NCI-H2081 (cell line): ENCODE measurements at regions not wholly inside any gene's neighbourhood (a gene's known extent, or its start where the extent isn't known, plus 50 kb on each side); places are given as distances from the start of the nearest gene placed in this dataset.
"Not testable (repeated sequence)": the region's sequence is repeated elsewhere in the genome, so short reads cannot be mapped to it uniquely, and the experiment has no call there.

Experiments used
- DNase-seq, 2 experiments: peaks; one replicate each; lab custom pipeline; 2025; lab: John Stamatoyannopoulos, UW

GRCh38 chr7:6938284-6938683, 112.2 kb upstream of the CCZ1B start:
- DNase-seq: not testable (repeated sequence)

- DNase-seq: not testable (repeated sequence)
Measured at GRCh38 chr7:6939126-6939525, 113.1 kb upstream of the CCZ1B start.

DNA sequence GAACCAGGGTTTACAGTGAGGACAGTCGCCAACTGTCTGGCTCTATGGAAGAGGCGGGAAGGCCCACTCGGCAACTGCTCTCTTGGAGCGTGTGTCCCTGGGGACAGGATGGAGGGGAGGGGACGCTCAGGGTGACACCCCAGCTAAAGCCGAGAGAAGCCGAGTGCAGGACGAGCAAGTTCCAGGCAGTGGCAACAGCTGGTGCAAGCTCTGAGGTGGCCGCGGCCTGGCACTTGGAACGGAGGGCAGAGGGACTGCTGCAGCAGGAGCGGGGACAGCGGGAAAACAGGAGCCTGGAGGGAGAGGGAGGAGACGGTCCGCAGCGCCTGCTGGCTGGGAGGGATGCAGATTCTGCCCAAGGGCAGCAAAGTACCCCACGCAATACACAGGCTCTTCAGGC, 113.8 kb upstream of the CCZ1B start:
- DNase-seq: not testable (repeated sequence)

DNA sequence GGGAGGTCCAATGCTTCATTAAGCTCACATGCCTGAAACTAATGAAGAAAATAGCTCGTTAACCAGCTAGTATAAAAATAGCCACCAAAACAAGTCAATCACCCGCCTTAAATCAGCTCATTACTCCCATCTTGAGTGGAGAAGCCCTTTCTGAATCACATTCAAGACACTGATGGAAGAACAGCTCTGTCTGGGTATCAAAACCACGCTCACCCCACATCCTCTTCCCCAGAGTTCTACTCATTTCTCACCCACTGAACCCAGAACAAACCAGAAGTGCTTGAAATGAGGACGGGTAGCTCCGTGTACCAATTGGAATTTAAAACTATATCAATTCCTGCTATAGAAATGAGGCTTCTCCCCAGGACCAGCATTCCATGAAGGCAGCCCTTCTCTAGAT, 120.8 kb upstream of the CCZ1B start:
- DNase-seq: not testable (repeated sequence)

- not testable (repeated sequence) for DNase-seq
Measured at GRCh38 chr7:6950231-6950630, 124.2 kb upstream of the CCZ1B start.

DNA sequence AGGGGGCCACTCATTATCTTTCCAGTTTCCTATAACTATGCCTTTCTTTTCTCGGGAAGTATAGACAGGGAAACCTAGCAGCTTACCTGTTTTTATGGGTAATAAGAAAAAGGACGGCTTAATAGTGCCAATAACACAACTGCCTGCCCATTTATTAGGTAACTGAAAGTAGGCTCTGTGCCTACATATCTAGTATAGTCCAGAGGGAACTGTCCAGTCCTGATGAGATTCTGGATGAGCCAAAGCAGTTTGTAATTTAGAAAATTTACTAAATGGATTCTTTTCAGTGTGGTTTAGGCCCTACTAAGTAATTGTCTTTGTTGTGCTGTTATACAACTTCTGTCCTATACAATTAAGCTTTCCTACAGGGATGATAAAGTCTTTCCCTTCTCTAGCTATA, 125.5 kb upstream of the CCZ1B start:
- DNase-seq: not testable (repeated sequence)

DNA sequence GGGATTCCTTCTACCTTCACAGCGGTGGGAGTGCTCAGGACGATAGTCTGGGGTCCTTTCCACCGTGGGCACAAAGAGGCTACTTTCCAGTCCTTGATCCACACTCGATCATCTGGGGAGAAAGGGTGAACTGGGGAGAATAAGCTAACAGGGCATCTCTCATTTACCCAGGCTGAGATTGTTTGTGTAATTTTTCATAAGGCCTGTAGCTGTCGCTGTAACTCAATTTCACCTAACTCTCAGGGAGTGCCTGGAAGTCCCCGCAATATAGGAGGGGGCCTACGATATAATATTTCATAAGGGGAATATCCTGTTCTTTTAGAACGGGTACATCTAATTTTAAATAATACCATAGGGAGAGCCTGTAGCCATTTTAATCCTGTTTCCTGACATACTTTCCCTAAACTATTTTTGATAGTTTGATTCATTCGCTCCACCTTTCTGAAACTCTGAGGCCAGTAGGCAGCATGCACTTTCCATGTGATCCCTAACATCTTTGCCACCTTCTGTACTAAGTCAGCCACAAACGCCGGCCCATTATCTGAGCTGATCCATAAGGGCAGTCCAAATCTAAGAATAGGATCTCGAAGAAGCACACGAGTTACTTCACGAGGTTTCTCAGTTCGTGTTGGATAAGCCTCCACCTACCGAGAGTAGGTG, 127.2 kb upstream of the CCZ1B start:
- DNase-seq: not testable (repeated sequence)

GRCh38 chr7:6953798-6954181, 127.7 kb upstream of the CCZ1B start:
- not testable (repeated sequence) for DNase-seq

GRCh38 chr7:6955385-6955784, 129.3 kb upstream of the CCZ1B start:
- not testable (repeated sequence) for DNase-seq

GRCh38 chr7:6955990-6956566, 130.0 kb upstream of the CCZ1B start:
- not testable (repeated sequence) for DNase-seq

DNA sequence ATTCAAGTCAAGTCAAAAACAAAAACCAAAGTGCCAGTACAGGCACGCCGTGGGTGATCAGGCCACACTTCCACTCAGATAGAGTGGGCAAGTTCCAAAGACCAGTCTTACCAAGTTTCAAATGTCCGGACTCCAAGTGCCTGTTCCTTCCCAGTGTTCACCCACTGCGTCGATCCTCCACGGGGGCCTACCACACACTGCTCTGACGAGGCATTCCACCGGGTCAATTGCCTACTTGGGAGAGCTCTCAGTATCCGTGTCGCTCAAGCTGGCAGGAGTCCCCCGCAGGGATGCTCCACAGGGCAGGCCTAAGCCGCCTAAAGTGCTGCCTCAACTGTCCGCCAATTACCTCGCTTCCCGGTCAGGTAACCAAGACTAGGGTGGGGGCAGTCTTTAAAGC, 132.3 kb upstream of the CCZ1B start:
- not testable (repeated sequence) for DNase-seq

GRCh38 chr7:6959942-6960341, 133.9 kb upstream of the CCZ1B start:
- DNase-seq: not testable (repeated sequence)

DNA sequence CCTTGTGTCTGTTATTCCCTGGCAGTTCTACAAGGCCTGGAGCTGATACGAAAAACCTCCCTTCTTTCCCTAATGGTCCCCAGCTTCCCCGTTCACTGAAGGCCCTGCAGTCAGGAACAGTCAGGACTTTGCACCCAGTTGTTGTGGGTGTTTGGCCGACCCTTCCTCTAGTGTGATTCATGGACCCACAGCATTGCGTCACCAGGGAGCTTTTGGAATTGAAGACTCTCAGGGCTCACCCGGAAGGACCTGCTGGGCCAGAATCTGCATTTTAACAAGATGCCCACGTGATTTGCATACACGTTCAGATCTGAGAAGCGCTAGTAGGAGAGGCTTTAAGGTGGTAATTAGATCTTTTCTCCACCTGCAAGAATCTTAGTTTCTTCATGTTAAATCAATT, 136.8 kb upstream of the CCZ1B start:
- DNase-seq: not testable (repeated sequence)

DNA sequence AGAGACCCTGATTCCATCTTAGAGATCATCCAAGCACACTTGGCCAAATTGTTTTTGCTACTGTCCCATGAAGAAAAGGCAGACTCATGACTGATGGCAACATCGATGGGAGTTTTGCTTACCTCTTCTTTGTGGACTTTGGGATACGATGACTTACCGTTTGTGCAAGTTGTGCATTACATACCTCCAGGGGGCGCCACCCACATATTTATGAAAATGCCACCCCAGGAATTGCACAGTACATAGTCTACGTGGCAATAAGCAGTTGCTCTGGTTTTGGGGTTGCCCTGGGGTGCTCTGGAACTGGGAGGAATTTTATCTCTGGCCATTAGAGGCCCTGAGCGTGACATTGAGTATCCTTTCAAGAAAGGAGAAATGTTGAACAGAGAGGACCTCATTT, 139.0 kb upstream of the CCZ1B start:
- DNase-seq: peak in 1 of 2 experiments; percentile 30

DNA sequence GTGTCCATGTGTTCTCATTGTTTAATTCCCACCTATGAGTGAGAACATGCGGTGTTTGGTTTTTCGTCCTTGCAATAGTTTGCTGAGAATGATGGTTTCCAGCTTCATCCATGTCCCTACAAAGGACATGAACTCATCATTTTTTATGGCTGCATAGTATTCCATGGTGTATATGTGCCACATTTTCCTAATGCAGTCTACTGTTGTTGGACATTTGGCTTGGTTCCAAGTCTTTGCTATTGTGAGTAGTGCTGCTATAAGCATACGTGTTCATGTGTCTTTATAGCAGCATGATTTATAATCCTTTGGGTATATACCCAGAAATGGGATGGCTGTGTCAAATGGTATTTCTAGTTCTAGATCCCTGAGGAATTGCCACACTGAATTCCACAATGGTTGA, 144.1 kb upstream of the CCZ1B start:
- DNase-seq: not testable (repeated sequence)

- DNase-seq: not testable (repeated sequence)
Measured at GRCh38 chr7:6974876-6975275, 148.8 kb upstream of the CCZ1B start.

DNA sequence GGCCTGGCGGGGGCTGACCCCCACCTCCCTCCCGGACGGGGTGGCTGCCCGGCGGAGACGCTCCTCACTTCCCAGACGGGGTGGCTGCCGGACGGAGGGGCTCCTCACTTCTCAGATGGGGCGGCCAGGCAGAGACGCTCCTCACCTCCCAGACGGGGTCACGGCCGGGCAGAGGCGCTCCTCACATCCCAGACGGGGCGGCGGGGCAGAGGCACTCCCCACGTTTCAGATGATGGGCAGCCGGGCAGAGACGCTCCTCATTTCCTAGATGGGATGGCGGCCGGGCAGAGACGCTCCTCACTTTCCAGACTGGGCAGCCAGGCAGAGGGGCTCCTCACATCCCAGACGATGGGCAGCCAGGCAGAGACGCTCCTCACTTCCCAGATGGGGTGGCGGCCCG, 149.3 kb upstream of the CCZ1B start:
- DNase-seq: not testable (repeated sequence)

- DNase-seq: not testable (repeated sequence)
Measured at GRCh38 chr7:6977368-6977767, 151.3 kb upstream of the CCZ1B start.

DNA sequence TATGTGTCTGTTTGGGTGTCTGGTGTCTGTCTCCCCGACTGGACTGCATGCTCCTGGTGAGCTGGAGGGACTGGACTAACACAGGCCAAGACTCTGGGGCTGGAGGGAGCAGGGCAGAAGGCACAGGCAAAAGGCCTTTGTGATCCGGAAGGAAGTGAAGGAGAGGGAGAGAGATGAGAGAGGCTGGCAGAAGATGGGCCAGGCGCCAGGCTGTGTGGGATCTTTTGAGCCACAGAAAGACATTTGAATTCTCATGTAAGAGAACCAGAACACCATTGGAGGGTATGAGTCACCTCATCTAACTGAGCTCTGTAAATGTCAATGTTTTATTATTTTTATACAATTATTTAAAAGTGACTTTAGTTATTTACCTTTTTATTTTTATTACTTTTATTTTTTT, 152.3 kb upstream of the CCZ1B start:
- DNase-seq: not testable (repeated sequence)

GRCh38 chr7:6979456-6979855, 153.4 kb upstream of the CCZ1B start:
- not testable (repeated sequence) for DNase-seq

DNA sequence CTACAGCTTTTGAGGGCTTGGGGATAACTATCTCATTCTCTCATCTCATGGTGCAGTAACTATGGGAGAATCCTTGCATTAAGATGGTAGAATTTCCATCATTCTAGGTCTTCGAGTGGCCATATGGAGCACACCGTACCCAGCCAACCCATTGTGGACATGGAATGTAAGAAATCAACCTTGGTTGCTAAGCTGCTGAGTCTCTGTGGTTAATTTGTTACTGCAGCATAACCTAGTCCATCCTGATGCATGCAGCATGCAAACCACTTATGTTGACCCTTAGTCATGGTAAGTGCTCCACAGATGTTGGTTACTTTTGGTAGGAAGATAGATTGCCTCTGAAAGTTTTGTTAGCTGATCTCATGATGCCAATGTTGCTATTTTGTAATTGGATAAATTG, 156.3 kb upstream of the CCZ1B start:
- not testable (repeated sequence) for DNase-seq

DNA sequence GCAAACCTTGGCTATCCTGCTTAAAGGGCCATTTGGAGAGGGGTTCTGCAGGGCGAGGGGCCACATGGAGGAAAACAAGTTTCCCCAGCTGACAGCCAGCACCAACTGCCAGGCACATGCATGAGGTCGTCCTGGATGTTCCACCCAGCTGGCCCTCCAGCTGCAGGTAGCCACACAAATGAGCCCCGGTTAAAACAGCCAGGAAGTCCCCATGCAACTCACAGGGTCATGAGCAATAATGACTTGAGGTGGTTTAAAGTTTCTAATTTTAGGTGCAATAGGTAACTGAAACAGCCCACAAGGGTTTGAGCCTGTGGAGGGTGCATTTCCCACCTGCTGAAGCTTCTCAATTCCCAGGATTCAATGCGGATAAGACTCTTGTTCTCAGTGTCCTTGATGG, 160.8 kb upstream of the CCZ1B start:
- DNase-seq: not testable (repeated sequence)

DNA sequence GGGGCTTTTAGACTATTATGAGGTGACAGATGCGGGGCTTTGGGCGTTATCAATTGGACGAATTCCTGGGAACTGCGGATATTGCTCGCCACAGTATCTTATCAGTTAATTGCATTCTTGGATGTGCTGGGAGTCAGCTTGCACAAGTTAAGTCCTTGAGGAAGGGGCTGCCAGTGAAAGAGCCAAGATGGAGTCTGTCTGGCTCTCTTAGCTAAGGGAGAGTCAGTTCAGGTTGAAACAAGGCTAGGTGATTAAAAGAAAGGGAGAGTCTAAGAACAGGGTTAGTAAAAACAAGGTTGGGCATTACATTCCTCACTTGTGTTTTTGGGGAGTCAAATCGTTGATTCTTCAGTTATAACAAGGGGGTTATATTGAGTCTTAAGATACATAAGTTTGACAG, 162.5 kb upstream of the CCZ1B start:
- not testable (repeated sequence) for DNase-seq

GRCh38 chr7:6989968-6990367, 163.9 kb upstream of the CCZ1B start:
- DNase-seq: not testable (repeated sequence)
